Vagina (tissue), 2 donors: ENCODE measurements at regions not wholly inside any gene's neighbourhood (a gene's known extent, or its start where the extent isn't known, plus 50 kb on each side); places are given as distances from the start of the nearest gene placed in this dataset.

Experiments used
- DNase-seq, 2 donors: peaks; one replicate each; pipeline ENCODE4 v3.0.0-alpha.2; 2017; ENCODE audit errors: extremely low spot score in 2 of 2
- H3K27ac ChIP-seq: fragments of 200-600 bp; sonication (generic); one replicate; pipeline ENCODE4 v1.5.1; 2019
- H3K27me3 ChIP-seq: fragments of 200-600 bp; sonication (generic); one replicate; pipeline ENCODE4 v1.5.1; 2019
- H3K36me3 ChIP-seq, 2 donors: fragments of 200-600 bp; sonication (generic); one replicate each; pipeline ENCODE4 v1.5.1; 2017 to 2019
- H3K4me1 ChIP-seq: fragments of 200-600 bp; sonication (generic); one replicate; pipeline ENCODE4 v1.5.1; 2019
- H3K4me3 ChIP-seq, 2 donors: fragments of 200-600 bp; sonication (generic); 1 replicate in 1 of 2; 2 replicates in 1 of 2; pipeline ENCODE4 v1.5.1; 2016 to 2019
- H3K9me3 ChIP-seq: fragments of 200-600 bp; sonication (generic); one replicate; pipeline ENCODE4 v1.5.1; 2019
- CTCF ChIP-seq, 3 experiments: fragments of 450-650 bp in 2 of 3; fragments of 200-600 bp in 1 of 3; sonication (generic) in 1 of 3; IDR thresholded peaks; one replicate each; pipeline ENCODE4 v1.5.1; 2017 to 2019; ENCODE audit warnings: antibody characterized with exemption in 3 of 3, mild to moderate bottlenecking in 2 of 3, moderate library complexity in 2 of 3
- POLR2A ChIP-seq, 2 donors: fragments of 450-650 bp; IDR thresholded peaks; one replicate each; pipeline ENCODE4 v1.6.1; 2017; ENCODE audit warnings: antibody characterized with exemption in 2 of 2, mild to moderate bottlenecking in 2 of 2, moderate library complexity in 2 of 2
- POLR2AphosphoS5 ChIP-seq, 2 donors: sonication (generic); formaldehyde crosslinking; IDR thresholded peaks; one replicate each; pipeline ENCODE4 v1.9.0; 2017; ENCODE audit warnings: antibody characterized with exemption in 2 of 2, mild to moderate bottlenecking in 2 of 2, low read depth in 1 of 2; ENCODE audit not compliant: insufficient read depth in 1 of 2
- intact Hi-C: fragments of 100-400 bp; cut with DNase I; formaldehyde crosslinking; loops from one replicate; pipeline ENCODE4 v1.15.1; 2023

GRCh38 chr7:112970771-112971170 lies 115.9 kb downstream of the GPR85 start:
- H3K4me1 ChIP-seq = no peaks in the 10 kb centered on the region
- TF ChIP-seq POLR2A (IDR thresholded peaks at IDR 0.05) (no peak), POLR2AphosphoS5 (IDR thresholded peaks at IDR 0.05; ENCODE audit: insufficient read depth in 1 of 2, low read depth in 1 of 2) (no peak), CTCF (IDR thresholded peaks at IDR 0.05) (no peak)
- no peak for DNase-seq
- no peaks in the 10 kb centered on the region for H3K9me3 ChIP-seq
- intact Hi-C loops = no loop called here
- H3K27ac ChIP-seq = no peak overlapping the region
- H3K4me3 ChIP-seq = no peak overlapping the region
- H3K36me3 ChIP-seq = no peaks in the 10 kb centered on the region
- H3K27me3 ChIP-seq = no peaks in the 10 kb centered on the region

GRCh38 chr7:112969946-112970345 lies 116.7 kb downstream of the GPR85 start:
- no peak for TF ChIP-seq CTCF (IDR thresholded peaks at IDR 0.05)
- no peak for TF ChIP-seq POLR2A (IDR thresholded peaks at IDR 0.05)
- TF ChIP-seq POLR2AphosphoS5 (IDR thresholded peaks at IDR 0.05; ENCODE audit: insufficient read depth in 1 of 2, low read depth in 1 of 2) = no peak
- no peak for DNase-seq
- Histone ChIP-seq H3K9me3 (no peaks in the 10 kb centered on the region), H3K4me1 (no peaks in the 10 kb centered on the region), H3K27ac (no peak overlapping the region), H3K36me3 (no peaks in the 10 kb centered on the region), H3K4me3 (no peak overlapping the region), H3K27me3 (no peaks in the 10 kb centered on the region)
- intact Hi-C loops = no loop called here

- H3K9me3 ChIP-seq = no peaks in the 10 kb centered on the region
- H3K27me3 ChIP-seq = no peaks in the 10 kb centered on the region
- no peaks in the 10 kb centered on the region for H3K36me3 ChIP-seq
- DNase-seq = no peak
- H3K4me1 ChIP-seq = no peaks in the 10 kb centered on the region
- intact Hi-C loops = no loop called here
- H3K4me3 ChIP-seq = no peak overlapping the region
- no peak for TF ChIP-seq POLR2AphosphoS5 (IDR thresholded peaks at IDR 0.05; ENCODE audit: insufficient read depth in 1 of 2, low read depth in 1 of 2)
- TF ChIP-seq POLR2A (IDR thresholded peaks at IDR 0.05) = no peak
- no peak for TF ChIP-seq CTCF (IDR thresholded peaks at IDR 0.05)
- no peak overlapping the region for H3K27ac ChIP-seq
These were observed 121.1 kb downstream of the GPR85 start for GRCh38 chr7:112965506-112965905.

- no peak for DNase-seq
- no peak overlapping the region for H3K4me3 ChIP-seq
- no peak for TF ChIP-seq POLR2A (IDR thresholded peaks at IDR 0.05)
- no peak for TF ChIP-seq POLR2AphosphoS5 (IDR thresholded peaks at IDR 0.05; ENCODE audit: insufficient read depth in 1 of 2, low read depth in 1 of 2)
- no peak for TF ChIP-seq CTCF (IDR thresholded peaks at IDR 0.05)
- H3K9me3 ChIP-seq = no peaks in the 10 kb centered on the region
- intact Hi-C loops = no loop called here
- H3K4me1 ChIP-seq = no peaks in the 10 kb centered on the region
- H3K36me3 ChIP-seq = no peaks in the 10 kb centered on the region
- no peaks in the 10 kb centered on the region for H3K27me3 ChIP-seq
- H3K27ac ChIP-seq = no peak overlapping the region
These were observed 123.0 kb downstream of the GPR85 start for GRCh38 chr7:112963634-112964033.

GRCh38 chr7:112962815-112963214 lies 123.8 kb downstream of the GPR85 start:
- H3K36me3 ChIP-seq = no peaks in the 10 kb centered on the region
- no peak overlapping the region for H3K4me3 ChIP-seq
- H3K9me3 ChIP-seq = no peaks in the 10 kb centered on the region
- TF ChIP-seq POLR2A (IDR thresholded peaks at IDR 0.05) = no peak
- TF ChIP-seq POLR2AphosphoS5 (IDR thresholded peaks at IDR 0.05; ENCODE audit: insufficient read depth in 1 of 2, low read depth in 1 of 2) = no peak
- no peak for TF ChIP-seq CTCF (IDR thresholded peaks at IDR 0.05)
- H3K4me1 ChIP-seq = no peaks in the 10 kb centered on the region
- intact Hi-C loops = no loop called here
- H3K27ac ChIP-seq = no peak overlapping the region
- H3K27me3 ChIP-seq = no peaks in the 10 kb centered on the region
- no peak for DNase-seq
